Spleen (tissue), 7 donors: ENCODE measurements at regions not wholly inside any gene's neighbourhood (a gene's known extent, or its start where the extent isn't known, plus 50 kb on each side); places are given as distances from the start of the nearest gene placed in this dataset.

Experiments
- CTCF ChIP-seq, 11 experiments: fragments of 200-600 bp in 7 of 11; fragments of 450-650 bp in 4 of 11; sonication (generic) in 4 of 11; IDR thresholded peaks in 8 of 11; conservative IDR thresholded peaks in 3 of 11; 1 replicate in 7 of 11; 2 replicates in 4 of 11; pipeline versions ENCODE4 v1.4.0 to v1.8.0; 2016 to 2021; ENCODE audit warnings: antibody characterized with exemption in 11 of 11, inconsistent platforms in 4 of 11, mild to moderate bottlenecking in 1 of 11
- POLR2A ChIP-seq, 3 donors: fragments of 450-650 bp; IDR thresholded peaks; one replicate each; pipeline ENCODE4 v1.5.1; 2017; ENCODE audit warnings: antibody characterized with exemption in 3 of 3, mild to moderate bottlenecking in 1 of 3
- donor health status: DM: no; HTN: no; CAD: no; lungs with moderate emphysema.
- donor health status: DM: no; HTN: no; CAD: no.
- donor health status: DM: no; HTN: no; CAD: no.

GRCh38 chr9:99389087-99390033 is 167.3 kb downstream of the SEC61B start:
- TF ChIP-seq CTCF (IDR thresholded peaks at IDR 0.05 in 8 of 11, conservative IDR thresholded peaks at IDR 0.05 in 3 of 11) = no peak
- no peak for TF ChIP-seq POLR2A (IDR thresholded peaks at IDR 0.05)
